GM12891 (cell line): ENCODE measurements at regions not wholly inside any gene's neighbourhood (a gene's known extent, or its start where the extent isn't known, plus 50 kb on each side); places are given as distances from the start of the nearest gene placed in this dataset.

Experiments used
- POLR2A ChIP-seq: IDR thresholded peaks from 2 replicates; pipeline ENCODE4 v1.6.1; 2011; ENCODE audit warnings: low read depth, low read length, control low read depth
- POLR2AphosphoS5 ChIP-seq: IDR thresholded peaks from 2 replicates; pipeline ENCODE4 v1.6.1; 2011; ENCODE audit warnings: low read depth, low read length, control low read depth
- SPI1 ChIP-seq: IDR thresholded peaks from 2 replicates; pipeline ENCODE4 v1.6.1; 2011; ENCODE audit warnings: low read depth, low read length, control low read depth
- TAF1 ChIP-seq: IDR thresholded peaks from 2 replicates; pipeline ENCODE4 v1.6.1; 2011; ENCODE audit warnings: low read depth, low read length, control low read depth

GRCh38 chr2:155842103-155842502 is 490.4 kb downstream of the NR4A2 start:
- no peak for TF ChIP-seq POLR2A
- TF ChIP-seq TAF1 = no peak
- TF ChIP-seq POLR2AphosphoS5 = no peak
- no peak for TF ChIP-seq SPI1
